IMR-90 (cell line): ENCODE measurements at regions not wholly inside any gene's neighbourhood (a gene's known extent, or its start where the extent isn't known, plus 50 kb on each side); places are given as distances from the start of the nearest gene placed in this dataset.

Experiments used
- ATAC-seq: fragments of 200-7000 bp; cut with Tn5 transposase; 2 replicates; pipeline ENCODE4 v1.9.1; 2020; ENCODE audit warnings: low read depth, mild to moderate bottlenecking, moderate library complexity
- BruUV-seq: library from RNA; stranded (reverse); fragments of 400-500 nt; replicated peaks from 2 replicates; lab custom pipeline; 2021; lab: Mats Ljungman, UMichigan
- CTCF ChIA-PET: fragments of 300-600 bp; formaldehyde crosslinking; extraction: SDS; loops from one replicate; lab custom pipeline; 2021; ENCODE audit warnings: antibody characterized with exemption; lab: Yijun Ruan, JAX
- POLR2A ChIA-PET: fragments of 300-600 bp; sonication (Branson Sonifier 250); formaldehyde crosslinking; loops from one replicate; lab custom pipeline; 2022; ENCODE audit warnings: antibody characterized with exemption; ENCODE audit not compliant: unreplicated experiment; lab: Charles Lee
- DNase-seq: peaks from one replicate; pipeline ENCODE4 v3.0.0; 2013
- H2AFZ ChIP-seq: replicated peaks from 2 replicates; pipeline ENCODE3; 2013; ENCODE audit warnings: low read length, mild to moderate bottlenecking; ENCODE audit not compliant: poor library complexity
- H2AK5ac ChIP-seq: 2 replicates; pipeline ENCODE4 v1.6.1; 2013; ENCODE audit warnings: low read depth, low read length, inconsistent platforms
- H2AK9ac ChIP-seq: replicated peaks from 2 replicates; pipeline ENCODE3; 2013; ENCODE audit warnings: mild to moderate bottlenecking, low read depth, low read length, moderate library complexity; ENCODE audit not compliant: poor library complexity
- H2BK120ac ChIP-seq: 2 replicates; pipeline ENCODE4 v1.6.1; 2013; ENCODE audit warnings: low read depth, low read length, inconsistent platforms
- H2BK15ac ChIP-seq: 3 replicates; pipeline ENCODE4 v1.6.1; 2013; ENCODE audit warnings: low read depth, low read length, inconsistent platforms
- H2BK20ac ChIP-seq: 2 replicates; pipeline ENCODE4 v1.6.1; 2013; ENCODE audit warnings: low read depth, mild to moderate bottlenecking, inconsistent platforms, low read length, moderate library complexity
- H2BK5ac ChIP-seq: 2 replicates; pipeline ENCODE4 v1.6.1; 2013; ENCODE audit warnings: mild to moderate bottlenecking, low read depth, low read length, inconsistent platforms; ENCODE audit not compliant: poor library complexity, severe bottlenecking
- H3K14ac ChIP-seq: replicated peaks from 2 replicates; pipeline ENCODE4 v1.6.1; 2013; ENCODE audit warnings: low read depth, low read length, inconsistent platforms
- H3K18ac ChIP-seq: 2 replicates; pipeline ENCODE4 v1.6.1; 2013; ENCODE audit warnings: low read depth, low read length, control low read depth
- H3K23ac ChIP-seq: 2 replicates; pipeline ENCODE4 v1.6.1; 2013; ENCODE audit warnings: low read depth, low read length, inconsistent platforms
- H3K27ac ChIP-seq: 2 replicates; pipeline ENCODE4 v1.5.1; 2013; ENCODE audit warnings: mild to moderate bottlenecking, control low read depth, low read length; ENCODE audit not compliant: insufficient read depth
- H3K27me3 ChIP-seq: 2 replicates; pipeline ENCODE4 v1.6.1; 2013; ENCODE audit warnings: low read length; ENCODE audit not compliant: control insufficient read depth, insufficient read depth
- H3K36me3 ChIP-seq: 2 replicates; pipeline ENCODE4 v1.6.1; 2013; ENCODE audit warnings: low read length, mixed read lengths; ENCODE audit not compliant: control insufficient read depth, insufficient read depth
- H3K4ac ChIP-seq: 2 replicates; pipeline ENCODE4 v1.6.1; 2013; ENCODE audit warnings: low read depth, low read length, inconsistent platforms
- H3K4me1 ChIP-seq: 2 replicates; pipeline ENCODE4 v1.6.1; 2013; ENCODE audit warnings: low read length, mixed read lengths; ENCODE audit not compliant: control insufficient read depth, insufficient read depth
- H3K4me2 ChIP-seq: 2 replicates; pipeline ENCODE4 v1.6.1; 2013; ENCODE audit warnings: low read depth, mild to moderate bottlenecking, control low read depth, low read length, moderate library complexity
- H3K4me3 ChIP-seq: 2 replicates; pipeline ENCODE4 v1.5.1; 2013; ENCODE audit warnings: low read depth, mild to moderate bottlenecking, control low read depth, low read length, moderate library complexity; ENCODE audit not compliant: insufficient read depth
- H3K56ac ChIP-seq: 2 replicates; pipeline ENCODE4 v1.6.1; 2013; ENCODE audit warnings: low read length, inconsistent platforms; ENCODE audit not compliant: insufficient read depth; ENCODE audit errors: extremely low read depth
- H3K79me1 ChIP-seq, 2 experiments: 2 replicates each; pipeline ENCODE4 v1.6.1; 2013; ENCODE audit warnings: low read length in 2 of 2, inconsistent platforms in 1 of 2, low read depth in 1 of 2
- H3K9ac ChIP-seq: 2 replicates; pipeline ENCODE4 v1.6.1; 2013; ENCODE audit warnings: low read depth, low read length, control low read depth
- H3K9me1 ChIP-seq: 2 replicates; pipeline ENCODE4 v1.6.1; 2013; ENCODE audit warnings: low read length, inconsistent platforms; ENCODE audit not compliant: insufficient read depth
- H3K9me3 ChIP-seq: 2 replicates; pipeline ENCODE4 v1.6.1; 2013; ENCODE audit warnings: low read length; ENCODE audit not compliant: control insufficient read depth, insufficient read depth
- H4K20me1 ChIP-seq: 2 replicates; pipeline ENCODE4 v1.6.1; 2013; ENCODE audit warnings: low read length, inconsistent platforms; ENCODE audit not compliant: insufficient read depth
- H4K5ac ChIP-seq: 2 replicates; pipeline ENCODE4 v1.6.1; 2013; ENCODE audit warnings: mild to moderate bottlenecking, low read depth, low read length, control low read depth
- H4K8ac ChIP-seq, 2 experiments: 2 replicates each; pipeline ENCODE4 v1.6.1; 2013; ENCODE audit warnings: low read depth in 2 of 2, low read length in 2 of 2, control low read depth in 1 of 2, inconsistent platforms in 1 of 2
- H4K91ac ChIP-seq: 2 replicates; pipeline ENCODE4 v1.6.1; 2013; ENCODE audit warnings: low read depth, low read length, inconsistent platforms; ENCODE audit not compliant: insufficient read depth
- BHLHE40 ChIP-seq: fragments of 150-350 bp; IDR thresholded peaks from 2 replicates; pipeline ENCODE4 v1.6.1; 2016; ENCODE audit warnings: mild to moderate bottlenecking, low read depth, low read length
- CEBPB ChIP-seq: IDR thresholded peaks from 2 replicates; pipeline ENCODE4 v1.6.1; 2012; ENCODE audit warnings: low read depth, low read length, improper control_type of control experiment
- CHD1 ChIP-seq: IDR thresholded peaks from 2 replicates; pipeline ENCODE4 v1.6.1; 2012; ENCODE audit warnings: low read depth, low read length, improper control_type of control experiment
- CTCF ChIP-seq: conservative IDR thresholded peaks from 2 replicates; pipeline ENCODE4 v1.5.1; 2012; ENCODE audit warnings: mild to moderate bottlenecking, low read depth, low read length, improper control_type of control experiment
- MAFK ChIP-seq: IDR thresholded peaks from 2 replicates; pipeline ENCODE4 v1.6.1; 2012; ENCODE audit warnings: low read depth, low read length, improper control_type of control experiment
- MAZ ChIP-seq: IDR thresholded peaks from 2 replicates; pipeline ENCODE4 v1.6.1; 2012; ENCODE audit warnings: low read depth, mild to moderate bottlenecking, low read length, improper control_type of control experiment, moderate library complexity, borderline replicate concordance
- MXI1 ChIP-seq: IDR thresholded peaks from 2 replicates; pipeline ENCODE4 v1.6.1; 2012; ENCODE audit warnings: low read depth, mild to moderate bottlenecking, low read length, moderate library complexity, borderline replicate concordance
- NFE2L2 ChIP-seq: fragments of 150-350 bp; IDR thresholded peaks from 2 replicates; pipeline ENCODE4 v1.6.1; 2016; ENCODE audit warnings: low read depth, mild to moderate bottlenecking, low read length
- POLR2A ChIP-seq: IDR thresholded peaks from 2 replicates; pipeline ENCODE4 v1.6.1; 2012; ENCODE audit warnings: mild to moderate bottlenecking, low read depth, low read length
- RAD21 ChIP-seq: IDR thresholded peaks from 2 replicates; pipeline ENCODE4 v1.6.1; 2012; ENCODE audit warnings: low read length, improper control_type of control experiment
- RCOR1 ChIP-seq: IDR thresholded peaks from 2 replicates; pipeline ENCODE4 v1.6.1; 2012; ENCODE audit warnings: mild to moderate bottlenecking, low read length, improper control_type of control experiment; ENCODE audit not compliant: insufficient replicate concordance
- USF2 ChIP-seq: fragments of 150-350 bp; IDR thresholded peaks from 2 replicates; pipeline ENCODE4 v1.6.1; 2017; ENCODE audit warnings: mild to moderate bottlenecking, antibody characterized with exemption, low read length, low read depth
- WGBS, 2 experiments: methylation state at CpG; one replicate each; pipeline versions ENCODE4 v1.1.5 to v1.1.7; 2013; ENCODE audit warnings: missing lambda C conversion rate in 2 of 2; ENCODE audit not compliant: insufficient read length in 1 of 2; ENCODE audit errors: extremely low coverage in 2 of 2; 5-methylcytosine and 5-hydroxymethylcytosine counted together
- dilution Hi-C: fragments of 300-500 bp; cut with HindIII; formaldehyde crosslinking; loops from one replicate; pipeline ENCODE4 v1.14.3; 2018; ENCODE audit warnings: low sequenced_read_pairs; ENCODE audit not compliant: unreplicated experiment
- in situ Hi-C: fragments of 300-500 bp; cut with MboI; formaldehyde crosslinking; loops from 3 replicates; pipeline ENCODE4 v1.14.3; 2019; ENCODE audit warnings: low sequenced_read_pairs, inconsistent platforms, mixed read lengths
- intact Hi-C: fragments of 100-400 bp; cut with micrococcal nuclease; formaldehyde crosslinking; loops from 2 replicates; pipeline ENCODE4 v1.10.0; 2022

GRCh38 chr2:200756618-200757321 is 54.9 kb upstream of the BZW1 start (continued):
- no peak for TF ChIP-seq USF2

GRCh38 chr2:200757399-200757798 is 54.3 kb upstream of the BZW1 start:
- Histone ChIP-seq H3K9ac (no peak overlapping the region), H2AFZ (peak overlapping the region; percentile 47), H3K4me1 (peaks cover 14% of the 10 kb centered on the region), H3K18ac (peak overlapping the region; percentile 16; the same call in 1 of the 2 replicates), H2BK5ac (peak overlapping the region; percentile 50), H2AK5ac (no peak overlapping the region), H4K8ac (peak overlapping the region in 1 of 2 experiments; percentile 32; a peak in 1 of 4 replicates), H2AK9ac (peak overlapping the region; percentile 22), H4K20me1 (no peaks in the 10 kb centered on the region), H3K14ac (peak overlapping the region; percentile 44), H3K79me1 (no peaks in the 10 kb centered on the region; a peak in 1 of 4 replicates), H2BK15ac (peak overlapping the region; percentile 35; the same call in 2 of the 3 replicates), H3K27ac (0 out of 2 replicates have a peak overlapping the region, but pooled peaks have one; percentile 4), H3K56ac (no peak overlapping the region), H3K9me3 (no peaks in the 10 kb centered on the region), H3K23ac (peak overlapping the region; percentile 39), H4K5ac (no peak overlapping the region), H3K4me3 (no peak overlapping the region), H3K36me3 (no peaks in the 10 kb centered on the region), H3K4me2 (no peak overlapping the region; the same call in 1 of the 2 replicates), H2BK120ac (peak overlapping the region; percentile 60), H3K9me1 (peaks cover 15% of the 10 kb centered on the region), H3K4ac (peak overlapping the region; percentile 43), H2BK20ac (peak overlapping the region; percentile 59; the same call in 1 of the 2 replicates), H3K27me3 (no peaks in the 10 kb centered on the region), H4K91ac (peak overlapping the region; percentile 12; the same call in 1 of the 2 replicates)
- intact Hi-C loops (no loop called here), in situ Hi-C loops (no loop called here), dilution Hi-C loops (no loop called here)
- no TSS peak for BruUV-seq
- ChIA-PET POLR2A (interaction anchor here (0.8 kb wide), 1 partner anchor 10 kb away, joined by 3 read pairs; no protein-coding TSS in a partner anchor), CTCF (interaction anchor here (0.6 kb wide), 1 partner anchor 78 kb away, joined by 4 read pairs; no protein-coding TSS in a partner anchor)
- ATAC-seq: peak; percentile 9
- no peak for TF ChIP-seq RCOR1
- TF ChIP-seq NFE2L2: no peak
- TF ChIP-seq POLR2A: no peak
- TF ChIP-seq CTCF: no peak
- TF ChIP-seq MAFK: no peak
- no peak for TF ChIP-seq CEBPB
- TF ChIP-seq RAD21: no peak
- TF ChIP-seq MXI1: no peak
- TF ChIP-seq CHD1: no peak
- TF ChIP-seq MAZ: no peak
- no peak for TF ChIP-seq BHLHE40
- WGBS, 2 experiments: 67% methylated on average over 1 of the region's 4 CpGs; no CpG with 5 or more reads in 1 of the 2 experiments
- no peak for DNase-seq
